Panc1 (cell line): ENCODE measurements at regions not wholly inside any gene's neighbourhood (a gene's known extent, or its start where the extent isn't known, plus 50 kb on each side); places are given as distances from the start of the nearest gene placed in this dataset.

Experiments used
- ATAC-seq: fragments of 200-7000 bp; cut with Tn5 transposase; 2 replicates; pipeline ENCODE4 v1.9.1; 2020; ENCODE audit warnings: mild to moderate bottlenecking, moderate library complexity
- BruUV-seq: library from RNA; stranded (reverse); fragments of 400-500 nt; replicated peaks from 2 replicates; lab custom pipeline; 2021; lab: Mats Ljungman, UMichigan
- CTCF ChIA-PET: fragments of 300-600 bp; sonication (Branson Sonifier 250); formaldehyde crosslinking; loops from one replicate; lab custom pipeline; 2022; ENCODE audit warnings: antibody characterized with exemption; lab: Charles Lee
- POLR2A ChIA-PET: fragments of 300-600 bp; sonication (Branson Sonifier 250); formaldehyde crosslinking; loops from one replicate; lab custom pipeline; 2022; ENCODE audit warnings: antibody characterized with exemption; lab: Charles Lee
- DNase-seq: peaks from one replicate; pipeline ENCODE4 v3.0.0-alpha.2; 2010; ENCODE audit warnings: low read depth, low spot score
- H3K27ac ChIP-seq: 2 replicates; pipeline ENCODE4 v1.5.1; 2011; ENCODE audit warnings: mild to moderate bottlenecking, low read length, inconsistent platforms
- H3K27me3 ChIP-seq: fragments of 200-500 bp; sonication (Bioruptor generic); 2 replicates; pipeline ENCODE4 v1.6.0; 2014; ENCODE audit warnings: low read length, inconsistent platforms; ENCODE audit not compliant: control insufficient read depth, insufficient read depth
- H3K36me3 ChIP-seq: fragments of 200-500 bp; sonication (Bioruptor generic); 2 replicates; pipeline ENCODE4 v1.5.1; 2014; ENCODE audit warnings: inconsistent platforms, mild to moderate bottlenecking, low read length, moderate library complexity; ENCODE audit not compliant: control insufficient read depth, insufficient read depth
- H3K4me1 ChIP-seq: 2 replicates; pipeline ENCODE4 v1.5.1; 2011; ENCODE audit warnings: inconsistent platforms, mild to moderate bottlenecking, low read length, moderate library complexity; ENCODE audit not compliant: control insufficient read depth, insufficient read depth
- H3K4me3 ChIP-seq, 2 experiments: 2 replicates each; pipeline ENCODE4 v1.5.1; 2011 to 2012; ENCODE audit warnings: low read depth in 2 of 2, low read length in 2 of 2, mild to moderate bottlenecking in 2 of 2, inconsistent platforms in 1 of 2, moderate library complexity in 1 of 2
- H3K9me3 ChIP-seq: fragments of 200-500 bp; sonication (Bioruptor generic); 2 replicates; pipeline ENCODE4 v1.5.1; 2014; ENCODE audit warnings: low read depth, mild to moderate bottlenecking, inconsistent platforms, low read length, moderate library complexity; ENCODE audit not compliant: control insufficient read depth, insufficient read depth
- CTCF ChIP-seq: fragments of 450-650 bp; IDR thresholded peaks from 2 replicates; pipeline ENCODE4 v1.5.1; 2017; ENCODE audit warnings: mild to moderate bottlenecking
- POLR2AphosphoS5 ChIP-seq: IDR thresholded peaks from 2 replicates; pipeline ENCODE4 v1.6.1; 2012; ENCODE audit warnings: mild to moderate bottlenecking, low read depth, low read length, moderate library complexity
- REST ChIP-seq, 2 experiments: IDR thresholded peaks; 2 replicates each; pipeline ENCODE4 v1.6.1; 2011 to 2012; ENCODE audit warnings: low read depth in 2 of 2, control low read depth in 1 of 2, low read length in 1 of 2, mild to moderate bottlenecking in 1 of 2, moderate library complexity in 1 of 2; ENCODE audit not compliant: insufficient read depth in 1 of 2
- SIN3A ChIP-seq: IDR thresholded peaks from 2 replicates; pipeline ENCODE4 v1.6.1; 2012; ENCODE audit warnings: low read depth, mild to moderate bottlenecking, low read length, moderate library complexity, borderline replicate concordance; ENCODE audit not compliant: insufficient read depth
- TCF7L2 ChIP-seq: IDR thresholded peaks from 2 replicates; pipeline ENCODE4 v1.6.1; 2011; ENCODE audit warnings: mild to moderate bottlenecking, low read depth, low read length, inconsistent platforms
- in situ Hi-C: cut with HindIII; loops from 2 replicates; pipeline ENCODE4 v1.10.0; 2016; ENCODE audit warnings: low sequenced_read_pairs, low pct_unique_long_range_greater_than_20kb
- intact Hi-C: fragments of 100-400 bp; cut with micrococcal nuclease; formaldehyde crosslinking; loops from one replicate; pipeline ENCODE4 v1.10.0; 2022; ENCODE audit not compliant: unreplicated experiment

GRCh38 chr10:20698837-20699236 lies 198.3 kb downstream of the NEBL start:
- BruUV-seq: no TSS peak
- H3K4me1 ChIP-seq: no peaks in the 10 kb centered on the region
- H3K4me3 ChIP-seq: no peak overlapping the region
- H3K9me3 ChIP-seq: no peaks in the 10 kb centered on the region
- TF ChIP-seq POLR2AphosphoS5 (no peak), CTCF (no peak), TCF7L2 (no peak), REST (IDR thresholded peaks at IDR 0.05; ENCODE audit: insufficient read depth in 1 of 2, low read depth in 2 of 2, low read length in 1 of 2) (no peak), SIN3A (no peak)
- H3K27ac ChIP-seq: no peak overlapping the region
- intact Hi-C loops: no loop called here
- H3K36me3 ChIP-seq: no peaks in the 10 kb centered on the region
- ChIA-PET POLR2A (no interaction called here), CTCF (no interaction called here)
- no peaks in the 10 kb centered on the region for H3K27me3 ChIP-seq
- ATAC-seq: no peak
- DNase-seq: no peak
- in situ Hi-C loops: no loop called here

GRCh38 chr10:20694296-20694695 lies 202.8 kb downstream of the NEBL start:
- H3K4me1 ChIP-seq: no peaks in the 10 kb centered on the region
- no TSS peak for BruUV-seq
- no peak for ATAC-seq
- intact Hi-C loops (no loop called here), in situ Hi-C loops (no loop called here)
- CTCF ChIA-PET: no interaction called here
- H3K27ac ChIP-seq: no peak overlapping the region
- POLR2A ChIA-PET: no interaction called here
- no peaks in the 10 kb centered on the region for H3K36me3 ChIP-seq
- H3K27me3 ChIP-seq: no peaks in the 10 kb centered on the region
- TF ChIP-seq REST (IDR thresholded peaks at IDR 0.05; ENCODE audit: insufficient read depth in 1 of 2, low read depth in 2 of 2, low read length in 1 of 2) (no peak), SIN3A (no peak), POLR2AphosphoS5 (no peak), TCF7L2 (no peak), CTCF (no peak)
- H3K9me3 ChIP-seq: no peaks in the 10 kb centered on the region
- no peak for DNase-seq
- no peak overlapping the region for H3K4me3 ChIP-seq
